NCI-H1436 treated with DMSO at 0.1 percent for 48 hours (cell line): ENCODE measurements at regions not wholly inside any gene's neighbourhood (a gene's known extent, or its start where the extent isn't known, plus 50 kb on each side); places are given as distances from the start of the nearest gene placed in this dataset.

Experiments used
- DNase-seq: peaks from one replicate; lab custom pipeline; 2025; lab: John Stamatoyannopoulos, UW

- DNase-seq: no peak
Measured at GRCh38 chr16:66013486-66013885, 353.0 kb upstream of the CDH5 start.

GRCh38 chr16:66008136-66008535 lies 358.4 kb upstream of the CDH5 start:
- DNase-seq: no peak

- DNase-seq: no peak
Measured at GRCh38 chr16:66007717-66008116, 358.8 kb upstream of the CDH5 start.

- no peak for DNase-seq
Measured at GRCh38 chr16:66006485-66006884, 360.0 kb upstream of the CDH5 start.

- DNase-seq: no peak
Measured at GRCh38 chr16:66004699-66005098, 361.8 kb upstream of the CDH5 start.

- no peak for DNase-seq
Measured at GRCh38 chr16:66003201-66003600, 363.3 kb upstream of the CDH5 start.

GRCh38 chr16:66002601-66003000 lies 363.9 kb upstream of the CDH5 start:
- DNase-seq: no peak

- no peak for DNase-seq
Measured at GRCh38 chr16:66001432-66001831, 365.1 kb upstream of the CDH5 start.

GRCh38 chr16:65998443-65998842 lies 368.0 kb upstream of the CDH5 start:
- DNase-seq: no peak

- DNase-seq: no peak
Measured at GRCh38 chr16:65994291-65994690, 372.2 kb upstream of the CDH5 start.

GRCh38 chr16:65991149-65991701 lies 375.3 kb upstream of the CDH5 start:
- DNase-seq: no peak

- no peak for DNase-seq
Measured at GRCh38 chr16:65989861-65990604, 376.5 kb upstream of the CDH5 start.

- DNase-seq: no peak
Measured at GRCh38 chr16:65988024-65988595, 378.4 kb upstream of the CDH5 start.

- DNase-seq: no peak
Measured at GRCh38 chr16:65984296-65984695, 382.2 kb upstream of the CDH5 start.

GRCh38 chr16:65981057-65981456 lies 385.4 kb upstream of the CDH5 start:
- no peak for DNase-seq

- no peak for DNase-seq
Measured at GRCh38 chr16:65975049-65975708, 391.3 kb upstream of the CDH5 start.

- DNase-seq: no peak
Measured at GRCh38 chr16:65967376-65967775, 399.1 kb upstream of the CDH5 start.

GRCh38 chr16:65965628-65966027 lies 400.9 kb upstream of the CDH5 start:
- no peak for DNase-seq

- DNase-seq: no peak
Measured at GRCh38 chr16:65964752-65965151, 401.7 kb upstream of the CDH5 start.

- no peak for DNase-seq
Measured at GRCh38 chr16:65961476-65962143, 404.9 kb upstream of the CDH5 start.

GRCh38 chr16:65959983-65960382 lies 406.5 kb upstream of the CDH5 start:
- no peak for DNase-seq

GRCh38 chr16:65958086-65958485 lies 408.4 kb upstream of the CDH5 start:
- no peak for DNase-seq

GRCh38 chr16:65956100-65956499 lies 410.4 kb upstream of the CDH5 start:
- DNase-seq: no peak
